ENCODE measurements at regions not wholly inside any gene's neighbourhood (a gene's known extent, or its start where the extent isn't known, plus 50 kb on each side); places are given as distances from the start of the nearest gene placed in this dataset.
"Not testable (repeated sequence)": the region's sequence is repeated elsewhere in the genome, so short reads cannot be mapped to it uniquely, and the experiment has no call there.

DNA sequence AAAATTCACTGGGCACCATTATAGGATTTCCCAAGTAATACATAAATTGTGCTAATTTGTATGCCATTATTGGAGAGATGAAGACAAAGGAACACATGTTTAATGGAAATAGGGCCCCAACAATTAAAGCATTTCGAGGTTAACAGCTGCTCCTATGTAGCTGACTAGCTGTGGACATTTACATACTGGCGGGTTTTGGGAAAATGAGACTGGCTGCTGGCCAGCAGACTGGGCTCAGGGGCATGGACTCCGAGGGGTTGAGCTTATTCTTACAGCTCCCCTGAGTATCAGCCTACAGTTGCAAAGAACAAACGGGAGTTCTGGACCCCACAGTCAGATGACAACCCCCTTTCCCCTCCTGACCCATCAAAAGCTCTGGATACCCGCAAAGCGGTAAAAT lies 91.9 kb upstream of the MYO3A start:
- Histone ChIP-seq H3K9me2 (replicated peaks; ENCODE audit: insufficient read depth) (no peaks in the 10 kb centered on the region), H4K20me1 (ENCODE audit: insufficient read depth, poor library complexity, severe bottlenecking) (no peaks in the 10 kb centered on the region), H3K36me3 (replicated peaks; ENCODE audit: insufficient read depth, low read depth) (no peaks in the 10 kb centered on the region), H3K4me2 (no peak overlapping the region), H2AFZ (no peak overlapping the region), H3K9me3 (ENCODE audit: low read depth) (no peaks in the 10 kb centered on the region), H3K4me1 (ENCODE audit: insufficient read depth) (no peaks in the 10 kb centered on the region), H3K79me2 (no peaks in the 10 kb centered on the region), H3K27me3 (no peaks in the 10 kb centered on the region), H3K4me3 (no peak overlapping the region), H3K27ac (no peak overlapping the region)
- no peak for TF ChIP-seq EZH2phosphoT487 (IDR thresholded peaks at IDR 0.05; ENCODE audit: low read depth, severe bottlenecking, unreplicated experiment)
- TF ChIP-seq, protein P1, sequence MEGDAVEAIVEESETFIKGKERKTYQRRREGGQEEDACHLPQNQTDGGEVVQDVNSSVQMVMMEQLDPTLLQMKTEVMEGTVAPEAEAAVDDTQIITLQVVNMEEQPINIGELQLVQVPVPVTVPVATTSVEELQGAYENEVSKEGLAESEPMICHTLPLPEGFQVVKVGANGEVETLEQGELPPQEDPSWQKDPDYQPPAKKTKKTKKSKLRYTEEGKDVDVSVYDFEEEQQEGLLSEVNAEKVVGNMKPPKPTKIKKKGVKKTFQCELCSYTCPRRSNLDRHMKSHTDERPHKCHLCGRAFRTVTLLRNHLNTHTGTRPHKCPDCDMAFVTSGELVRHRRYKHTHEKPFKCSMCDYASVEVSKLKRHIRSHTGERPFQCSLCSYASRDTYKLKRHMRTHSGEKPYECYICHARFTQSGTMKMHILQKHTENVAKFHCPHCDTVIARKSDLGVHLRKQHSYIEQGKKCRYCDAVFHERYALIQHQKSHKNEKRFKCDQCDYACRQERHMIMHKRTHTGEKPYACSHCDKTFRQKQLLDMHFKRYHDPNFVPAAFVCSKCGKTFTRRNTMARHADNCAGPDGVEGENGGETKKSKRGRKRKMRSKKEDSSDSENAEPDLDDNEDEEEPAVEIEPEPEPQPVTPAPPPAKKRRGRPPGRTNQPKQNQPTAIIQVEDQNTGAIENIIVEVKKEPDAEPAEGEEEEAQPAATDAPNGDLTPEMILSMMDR (IDR thresholded peaks at IDR 0.05; ENCODE audit: poor library complexity): no peak
- no peak for TF ChIP-seq EZH2 (IDR thresholded peaks at IDR 0.05; ENCODE audit: borderline replicate concordance)
- WGBS (ENCODE audit: low lambda C conversion rate, missing lambda C conversion rate): 82% methylated on average over 6 of the region's 6 CpGs
- no peak for DNase-seq (ENCODE audit: low spot score)

DNA sequence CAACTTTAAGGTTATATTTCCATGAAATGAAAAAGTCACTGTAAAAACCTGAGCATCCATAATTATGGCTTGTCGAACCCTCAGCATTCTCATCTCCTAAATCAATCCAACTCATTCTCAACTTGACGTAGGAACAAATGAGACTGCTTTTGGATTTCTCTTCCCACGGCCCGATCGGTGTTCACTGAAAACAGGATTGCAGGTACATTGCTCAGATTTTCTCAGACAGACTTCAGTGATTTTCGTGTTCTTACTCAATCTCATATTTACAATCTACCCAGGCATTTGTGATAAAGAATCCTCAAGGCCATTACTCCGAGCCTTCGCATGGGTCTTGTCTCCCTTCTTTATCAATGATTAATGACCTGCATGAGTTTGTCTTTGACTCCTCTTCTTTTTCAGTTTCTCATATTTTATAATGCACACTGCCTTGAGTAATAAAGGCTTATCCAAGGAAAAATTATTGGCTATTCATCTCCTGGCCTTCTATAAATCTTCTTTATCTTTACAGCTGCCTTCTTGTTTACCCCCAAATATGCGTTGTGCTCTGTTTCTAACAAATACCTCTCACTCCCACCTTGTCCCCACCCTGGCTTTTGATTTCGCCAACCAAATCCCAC lies 90.4 kb upstream of the MYO3A start:
- H3K9me2 ChIP-seq (replicated peaks; ENCODE audit: insufficient read depth): no peaks in the 10 kb centered on the region
- H3K4me3 ChIP-seq: no peak overlapping the region
- no peaks in the 10 kb centered on the region for H4K20me1 ChIP-seq (ENCODE audit: insufficient read depth, poor library complexity, severe bottlenecking)
- no peak overlapping the region for H2AFZ ChIP-seq
- no peak for DNase-seq (ENCODE audit: low spot score)
- H3K4me2 ChIP-seq: no peak overlapping the region
- no peaks in the 10 kb centered on the region for H3K27me3 ChIP-seq
- H3K27ac ChIP-seq: no peak overlapping the region
- no peaks in the 10 kb centered on the region for H3K36me3 ChIP-seq (replicated peaks; ENCODE audit: insufficient read depth, low read depth)
- 53% methylated on average over 10 of the region's 10 CpGs for WGBS (ENCODE audit: low lambda C conversion rate, missing lambda C conversion rate)
- no peaks in the 10 kb centered on the region for H3K9me3 ChIP-seq (ENCODE audit: low read depth)
- H3K79me2 ChIP-seq: no peaks in the 10 kb centered on the region
- TF ChIP-seq EZH2phosphoT487 (IDR thresholded peaks at IDR 0.05; ENCODE audit: low read depth, severe bottlenecking, unreplicated experiment) (no peak), EZH2 (IDR thresholded peaks at IDR 0.05; ENCODE audit: borderline replicate concordance) (no peak)
- TF ChIP-seq, protein P1 (IDR thresholded peaks at IDR 0.05; ENCODE audit: poor library complexity): no peak
- no peaks in the 10 kb centered on the region for H3K4me1 ChIP-seq (ENCODE audit: insufficient read depth)

DNA sequence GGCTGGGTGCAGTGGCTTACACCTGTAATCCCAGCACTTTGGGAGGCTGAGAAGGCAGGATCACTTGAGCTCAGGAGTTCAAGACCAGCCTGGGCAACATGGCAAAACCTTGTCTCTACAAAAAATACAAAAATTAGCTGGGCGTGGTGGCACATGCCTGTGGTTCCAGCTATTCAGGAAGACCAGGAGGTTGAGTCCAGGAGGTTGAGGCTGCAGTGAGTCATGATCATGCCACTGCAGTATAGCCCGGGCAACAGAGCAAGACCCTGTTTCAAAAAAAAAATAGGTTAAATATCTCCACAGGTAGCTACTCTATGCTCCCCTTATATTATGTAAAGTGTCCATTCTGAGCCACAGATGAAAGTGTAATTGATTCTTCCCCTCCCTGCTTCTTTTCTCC lies 89.3 kb upstream of the MYO3A start:
- DNase-seq (ENCODE audit: low spot score); H3K27ac ChIP-seq; H2AFZ ChIP-seq; H3K79me2 ChIP-seq; H3K36me3 ChIP-seq (replicated peaks; ENCODE audit: insufficient read depth, low read depth); H3K4me1 ChIP-seq (ENCODE audit: insufficient read depth); H3K9me3 ChIP-seq (ENCODE audit: low read depth); H3K27me3 ChIP-seq; H3K4me2 ChIP-seq; H3K9me2 ChIP-seq (replicated peaks; ENCODE audit: insufficient read depth); H3K4me3 ChIP-seq; H4K20me1 ChIP-seq (ENCODE audit: insufficient read depth, poor library complexity, severe bottlenecking): not testable (repeated sequence)
- 93% methylated on average over 2 of the region's 2 CpGs for WGBS (ENCODE audit: low lambda C conversion rate, missing lambda C conversion rate)

DNA sequence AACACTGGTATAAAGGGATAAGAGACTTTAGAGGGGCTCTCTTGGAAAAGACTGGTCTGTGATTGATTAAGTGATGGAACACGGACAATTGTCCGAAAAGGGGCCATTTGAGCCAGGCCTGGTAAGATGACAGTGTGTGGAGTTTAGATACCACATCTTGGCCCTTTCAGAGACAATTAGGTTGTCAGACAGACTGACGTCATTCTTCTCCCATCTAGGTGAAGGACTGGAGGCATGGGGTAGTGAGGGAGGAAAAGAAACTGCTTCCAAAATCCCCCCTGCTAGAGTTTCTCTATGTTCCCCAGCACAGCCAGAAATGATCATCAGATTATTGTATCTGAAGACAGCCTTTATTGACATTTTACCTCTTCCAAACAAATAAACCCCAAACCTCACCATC lies 84.8 kb upstream of the MYO3A start:
- TF ChIP-seq, protein P1 (IDR thresholded peaks at IDR 0.05; ENCODE audit: poor library complexity): no peak
- no peak for TF ChIP-seq EZH2 (IDR thresholded peaks at IDR 0.05; ENCODE audit: borderline replicate concordance)
- TF ChIP-seq EZH2phosphoT487 (IDR thresholded peaks at IDR 0.05; ENCODE audit: low read depth, severe bottlenecking, unreplicated experiment): no peak
- no peaks in the 10 kb centered on the region for H3K79me2 ChIP-seq
- DNase-seq (ENCODE audit: low spot score): no peak
- no peaks in the 10 kb centered on the region for H4K20me1 ChIP-seq (ENCODE audit: insufficient read depth, poor library complexity, severe bottlenecking)
- no peaks in the 10 kb centered on the region for H3K27me3 ChIP-seq
- no peak overlapping the region for H2AFZ ChIP-seq
- WGBS (ENCODE audit: low lambda C conversion rate, missing lambda C conversion rate): 68% methylated on average over 3 of the region's 3 CpGs
- H3K27ac ChIP-seq: no peak overlapping the region
- H3K9me2 ChIP-seq (replicated peaks; ENCODE audit: insufficient read depth): no peaks in the 10 kb centered on the region
- H3K4me2 ChIP-seq: no peak overlapping the region
- no peaks in the 10 kb centered on the region for H3K36me3 ChIP-seq (replicated peaks; ENCODE audit: insufficient read depth, low read depth)
- no peaks in the 10 kb centered on the region for H3K4me1 ChIP-seq (ENCODE audit: insufficient read depth)
- no peaks in the 10 kb centered on the region for H3K9me3 ChIP-seq (ENCODE audit: low read depth)
- H3K4me3 ChIP-seq: no peak overlapping the region

Data from hepatocyte (in vitro differentiated cells).